ENCODE measurements at regions not wholly inside any gene's neighbourhood (a gene's known extent, or its start where the extent isn't known, plus 50 kb on each side); places are given as distances from the start of the nearest gene placed in this dataset.
A peak's percentile ranks its signal among the peaks of the same experiment; 100 is the strongest.

DNA sequence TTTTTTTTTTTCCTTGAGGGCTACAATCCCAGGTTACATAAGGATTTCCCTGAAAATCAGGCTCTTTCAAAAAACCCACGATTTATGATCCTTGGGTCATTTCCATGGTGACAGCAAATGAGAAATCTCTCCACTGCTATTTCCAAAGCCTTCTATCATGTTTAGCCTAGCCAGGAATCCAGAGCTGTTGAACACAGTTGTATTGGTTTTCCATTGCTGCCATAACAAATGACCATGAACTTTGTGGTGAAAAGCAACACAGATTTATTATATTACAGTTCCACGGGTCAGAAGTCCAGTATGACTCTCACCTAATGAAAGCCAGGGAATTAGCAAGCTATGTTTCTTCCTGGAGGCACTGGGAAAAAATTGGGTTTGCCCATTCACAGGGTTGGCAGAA, 106.6 kb downstream of the MAF start:
- no peak for DNase-seq

DNA sequence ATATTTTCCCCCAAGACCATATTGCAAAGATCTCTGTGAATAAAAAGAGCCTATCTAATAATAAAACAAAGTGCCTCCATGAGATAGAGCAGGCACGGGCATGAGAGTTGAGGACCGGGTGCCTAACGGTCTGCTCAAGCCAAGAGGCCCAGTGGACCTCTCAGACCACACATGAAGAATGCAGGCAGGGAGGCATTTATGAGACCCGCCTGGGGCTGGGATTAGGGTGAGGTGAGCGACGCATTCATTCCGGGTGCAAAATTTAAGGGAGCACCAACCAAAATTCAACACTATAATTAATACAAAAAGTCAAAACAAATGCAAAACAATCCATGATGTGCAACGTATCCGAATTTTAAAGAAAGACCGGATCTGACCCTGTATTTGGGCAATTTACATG, 108.5 kb downstream of the MAF start:
- DNase-seq, result no peak

DNA sequence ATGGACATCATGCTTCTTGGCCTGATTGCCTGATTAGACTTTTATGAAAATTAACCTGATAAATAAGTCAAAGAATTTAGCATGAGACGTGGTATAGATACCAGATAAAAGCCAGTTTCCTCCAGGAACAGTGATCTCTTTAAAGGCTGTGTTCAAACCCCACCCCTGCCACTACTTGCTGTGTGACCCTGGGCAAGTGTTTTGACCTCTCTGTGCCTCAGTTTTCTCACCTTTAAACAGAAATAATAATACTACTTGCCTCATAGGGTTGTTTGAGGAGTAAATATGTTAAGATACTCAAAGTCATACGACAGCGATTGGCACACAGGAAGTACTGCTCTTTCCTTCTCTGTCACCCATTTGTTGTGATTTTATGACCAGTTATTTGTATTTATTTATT, 115.5 kb downstream of the MAF start:
- no peak for DNase-seq

DNA sequence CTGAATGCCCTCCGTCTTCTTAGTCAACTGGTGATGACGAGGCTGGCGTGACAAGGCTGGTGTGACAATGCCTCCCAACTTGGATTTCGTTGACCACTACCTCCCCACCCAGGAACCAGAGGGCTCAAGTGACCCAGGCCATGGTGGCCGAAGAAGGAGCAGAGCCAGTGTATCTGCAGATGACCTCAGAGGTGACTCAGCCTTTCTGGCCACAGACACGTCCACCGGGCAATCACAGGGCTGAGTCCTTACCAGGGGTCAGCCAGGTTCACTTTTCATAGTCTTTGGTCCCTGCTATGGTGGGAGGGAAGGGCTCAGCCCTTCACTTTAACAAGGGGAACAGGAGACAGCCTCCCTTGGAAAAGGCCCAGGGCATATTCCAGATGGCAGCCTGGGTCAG, 116.3 kb downstream of the MAF start:
- DNase-seq, result no peak

DNA sequence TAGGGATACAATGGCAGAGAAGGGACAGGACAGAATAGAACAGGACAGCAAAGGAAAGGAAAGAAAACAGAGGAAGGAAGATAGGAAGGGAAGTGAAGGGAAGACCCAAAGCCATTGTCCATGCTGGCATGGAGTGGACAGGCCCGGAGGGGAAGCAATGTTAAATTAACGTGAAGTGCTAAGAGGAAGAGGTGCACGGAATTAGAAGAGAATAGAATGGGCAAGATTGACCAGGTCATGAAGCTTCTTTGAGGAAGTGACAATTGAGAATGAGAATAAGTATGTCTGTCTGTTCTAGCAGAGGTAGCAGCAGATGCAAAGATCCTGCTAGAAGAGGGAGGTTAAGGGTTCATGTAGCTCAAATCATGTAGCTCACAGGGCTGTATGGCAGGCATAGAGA, 117.2 kb downstream of the MAF start:
- no peak for DNase-seq

DNA sequence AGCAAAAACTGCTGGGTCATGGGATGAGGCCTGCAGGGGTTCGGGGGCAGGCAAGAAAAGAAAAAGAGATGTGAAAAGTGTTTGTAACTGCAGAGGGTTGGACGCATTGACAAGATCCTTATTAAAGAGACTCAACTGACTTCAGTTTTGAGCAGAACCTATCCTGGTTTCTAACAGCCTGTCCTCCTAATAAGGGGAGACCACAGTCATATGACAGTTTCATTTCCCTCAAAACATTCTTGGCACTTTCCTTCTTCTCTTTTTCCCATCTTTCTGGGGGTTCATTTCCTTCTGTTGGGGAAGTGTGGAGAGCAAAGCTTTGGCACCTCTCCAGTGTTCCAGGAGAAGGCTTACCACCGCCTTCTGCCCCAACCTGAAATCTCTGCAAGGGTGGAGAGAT, 118.5 kb downstream of the MAF start:
- no peak for DNase-seq

DNA sequence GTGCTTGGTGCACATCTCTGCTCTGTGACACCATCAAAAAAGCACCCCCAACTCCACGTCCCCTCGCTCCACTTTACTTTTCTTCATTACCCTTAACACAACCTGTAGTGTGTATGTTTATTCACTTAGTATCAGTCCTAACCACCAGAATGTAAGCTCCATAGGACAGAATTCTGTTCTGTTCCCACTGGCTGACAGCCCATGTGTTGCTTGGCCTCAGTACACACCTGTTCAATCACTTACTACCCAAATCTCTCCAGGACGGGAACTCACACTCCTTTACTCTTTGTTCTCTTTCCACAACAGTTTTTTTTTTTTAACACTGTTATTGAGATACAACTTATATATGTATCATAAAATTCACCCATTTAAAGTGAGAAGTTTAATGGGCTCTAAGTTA, 119.6 kb downstream of the MAF start:
- no peak for DNase-seq

DNA sequence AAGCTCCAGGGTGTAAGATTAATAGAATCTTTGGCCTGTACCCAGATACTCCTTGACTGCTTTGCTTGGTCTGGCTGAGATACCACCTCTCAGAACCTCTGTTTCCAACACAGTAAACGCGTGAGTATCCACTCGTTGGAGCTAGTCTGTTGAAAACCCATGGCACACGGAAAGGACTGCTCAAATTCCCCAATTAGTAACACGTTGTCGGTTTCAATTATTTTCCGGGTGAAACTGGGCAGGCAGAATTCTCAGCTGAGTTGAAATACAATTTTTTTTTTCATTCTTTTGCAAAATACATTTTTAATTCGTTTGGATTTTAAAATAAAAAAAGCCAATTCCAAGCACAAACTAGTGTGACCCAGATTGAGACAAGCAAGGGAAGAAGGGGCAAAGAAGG, 120.5 kb downstream of the MAF start:
- no peak for DNase-seq

DNA sequence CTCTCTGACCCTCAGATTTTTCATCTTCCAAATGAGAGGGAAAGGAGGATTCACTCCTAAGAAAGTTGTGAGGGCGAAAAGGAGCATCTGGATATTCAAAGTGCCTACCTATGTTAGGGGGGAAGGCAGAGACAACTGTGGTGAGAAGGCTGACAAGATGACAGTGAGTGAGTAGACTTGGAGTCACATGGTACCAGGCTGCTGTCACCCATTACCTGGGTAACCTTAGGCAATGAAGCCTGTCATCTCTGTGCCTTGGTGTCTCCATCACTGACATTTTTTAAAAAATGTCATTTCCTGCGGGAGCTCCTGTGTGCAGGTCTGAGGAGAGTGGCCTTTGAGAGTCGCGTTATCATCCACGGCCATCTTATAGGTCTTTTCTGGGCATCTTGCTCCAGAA, 124.0 kb downstream of the MAF start:
- no peak for DNase-seq

DNA sequence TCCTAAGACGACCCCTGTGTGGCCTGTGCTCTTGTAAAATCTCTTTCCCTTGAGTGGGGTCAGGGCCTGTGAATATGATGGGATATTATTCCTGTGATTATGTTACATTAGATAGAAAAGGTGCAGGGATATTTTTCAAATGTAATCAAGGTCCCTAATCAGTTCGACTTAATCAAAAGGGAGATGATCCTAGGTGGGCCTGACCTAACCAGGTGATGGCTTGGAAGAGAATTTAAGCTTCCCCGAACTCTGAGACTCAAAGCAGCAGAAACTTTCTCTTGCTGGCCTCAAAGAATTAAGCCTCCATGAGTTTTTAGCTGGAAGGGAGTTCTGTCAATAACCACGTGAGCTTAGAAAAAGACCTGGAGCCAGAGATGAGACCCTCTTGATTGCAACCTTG, 124.7 kb downstream of the MAF start:
- no peak for DNase-seq

DNA sequence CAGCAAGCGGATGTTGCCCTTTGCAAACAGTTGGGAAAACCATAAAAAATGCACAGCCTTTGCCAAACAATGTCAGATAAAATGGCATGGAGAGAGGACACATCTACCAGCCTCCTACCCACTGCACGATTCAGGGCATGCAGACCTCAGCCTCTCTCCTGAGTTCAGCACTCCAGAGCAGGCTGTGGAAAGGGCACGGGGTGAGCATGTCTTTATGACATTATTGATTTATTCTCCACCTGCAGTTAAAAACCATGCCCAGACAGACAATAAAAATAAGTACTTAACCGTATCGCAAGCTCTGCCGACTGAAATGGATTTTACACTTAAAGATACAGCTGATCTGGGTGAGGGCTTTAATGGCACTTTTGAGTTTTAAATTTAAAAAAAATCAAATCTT, 127.1 kb downstream of the MAF start:
- no peak for DNase-seq

DNA sequence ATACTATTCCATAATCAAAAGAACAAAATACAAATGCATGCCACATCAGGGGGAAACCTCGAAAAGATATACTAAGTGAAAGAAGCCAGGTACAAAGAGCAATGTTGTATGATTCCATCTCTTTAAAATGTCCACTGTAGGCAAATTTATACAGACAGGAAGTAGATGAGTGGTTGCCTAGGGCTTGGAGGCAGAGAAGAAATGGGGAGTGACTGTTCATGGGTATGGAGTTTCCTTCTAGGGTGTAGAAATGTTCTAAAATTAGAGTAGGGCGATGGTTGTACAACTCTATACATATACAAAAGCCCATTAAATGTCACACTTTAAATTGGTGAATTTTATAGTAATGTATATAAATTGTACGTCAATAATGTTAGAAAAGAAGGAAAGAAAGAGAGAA, 128.1 kb downstream of the MAF start:
- no peak for DNase-seq

DNA sequence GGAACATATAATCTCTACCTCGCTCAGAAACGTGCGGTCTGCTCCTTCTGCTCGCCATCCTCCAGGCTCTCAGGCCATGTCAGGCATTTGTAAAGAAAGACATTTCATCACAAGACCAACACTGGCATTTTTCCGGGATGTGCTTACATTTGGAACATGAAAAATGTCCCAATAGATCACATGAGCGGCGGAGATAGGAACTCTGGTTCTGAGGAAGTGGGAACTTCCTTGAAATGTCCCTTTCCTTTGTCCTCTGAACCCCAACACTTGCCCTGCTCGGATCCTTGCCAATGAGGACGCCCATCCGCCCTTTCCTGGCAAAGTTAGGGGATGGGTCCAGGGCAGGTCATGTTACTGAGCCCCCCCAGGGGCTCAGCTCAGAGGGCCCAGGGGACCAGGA, 130.5 kb downstream of the MAF start:
- DNase-seq, result no peak

DNA sequence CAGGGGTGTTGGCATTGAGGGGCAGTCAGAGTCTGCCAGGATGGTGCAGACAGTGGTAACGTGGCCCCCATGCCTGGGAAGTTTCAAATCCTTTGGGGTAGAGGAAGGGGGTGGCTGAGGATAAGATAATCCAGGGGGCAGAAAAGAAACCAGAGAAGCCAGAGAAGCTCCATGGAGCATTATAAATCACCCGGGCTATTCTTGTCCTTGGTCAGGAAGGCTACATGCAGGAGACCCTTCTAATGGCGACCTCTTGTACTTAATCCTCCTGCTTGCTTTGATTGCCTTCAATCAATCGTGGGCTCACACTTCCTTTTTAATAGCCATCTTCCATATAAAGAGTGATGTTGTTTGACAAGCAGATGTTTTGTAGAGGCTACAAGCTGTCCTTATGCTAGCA, 131.9 kb downstream of the MAF start:
- DNase-seq, result no peak

DNA sequence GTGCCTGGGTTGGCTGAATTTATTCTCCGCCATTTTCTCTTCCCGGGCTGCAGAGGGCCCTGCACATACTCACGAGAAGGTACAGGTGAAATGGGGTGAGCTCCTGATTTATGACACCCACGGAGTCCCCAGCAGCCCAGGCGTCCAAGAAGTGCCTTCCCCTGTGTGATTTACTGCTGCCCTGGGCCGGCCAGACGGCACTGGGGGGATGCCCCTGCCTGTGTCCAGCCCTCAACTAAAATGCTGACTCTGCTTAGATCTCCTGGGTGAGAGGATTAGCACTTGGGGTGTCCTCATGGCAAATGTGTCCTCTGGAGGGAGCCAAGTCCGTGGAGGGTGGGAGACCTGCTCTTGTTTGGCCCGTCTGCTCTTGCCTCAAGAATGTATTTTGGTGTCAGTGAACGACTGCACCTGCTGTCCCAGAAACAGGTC, 132.4 kb downstream of the MAF start:
- DNase-seq, result no peak

DNA sequence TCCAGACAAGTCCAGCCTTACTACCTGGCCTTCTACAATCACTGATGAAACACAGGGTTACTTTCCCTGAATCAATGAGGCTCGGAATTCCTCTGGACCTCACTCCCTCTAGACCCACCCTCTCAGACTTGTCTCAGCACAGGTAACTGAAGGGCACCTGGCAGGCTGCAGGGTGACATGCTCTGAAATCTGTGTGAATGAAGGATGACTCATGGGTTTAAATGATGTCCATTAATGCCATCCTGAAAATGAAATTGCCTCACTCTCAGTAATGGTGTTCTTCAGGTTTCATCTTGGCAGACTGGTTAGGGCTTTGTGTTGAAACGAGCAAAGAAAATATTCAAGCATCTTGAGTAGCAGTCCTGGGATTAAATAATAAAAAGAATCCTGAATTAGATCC, 134.4 kb downstream of the MAF start:
- DNase-seq, result no peak

DNA sequence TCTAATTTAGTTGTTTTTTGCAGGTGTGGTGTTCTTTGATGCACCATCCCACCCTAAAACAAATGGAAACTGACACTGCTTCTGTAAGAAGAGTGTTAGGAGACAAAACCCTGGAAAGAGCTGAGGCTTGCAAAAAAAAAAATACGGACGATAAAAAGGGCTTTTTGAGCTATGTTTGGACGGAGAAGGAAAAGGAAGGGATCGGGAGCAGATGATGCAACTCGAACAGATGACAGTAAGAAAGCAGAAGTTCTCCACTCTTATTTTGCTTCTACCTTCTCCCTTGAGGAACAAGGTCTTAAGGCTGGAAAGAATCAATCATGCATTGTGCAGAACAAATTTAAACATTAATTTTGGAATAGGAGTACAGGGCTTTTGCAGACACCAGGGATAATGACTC, 136.7 kb downstream of the MAF start:
- no peak for DNase-seq

DNA sequence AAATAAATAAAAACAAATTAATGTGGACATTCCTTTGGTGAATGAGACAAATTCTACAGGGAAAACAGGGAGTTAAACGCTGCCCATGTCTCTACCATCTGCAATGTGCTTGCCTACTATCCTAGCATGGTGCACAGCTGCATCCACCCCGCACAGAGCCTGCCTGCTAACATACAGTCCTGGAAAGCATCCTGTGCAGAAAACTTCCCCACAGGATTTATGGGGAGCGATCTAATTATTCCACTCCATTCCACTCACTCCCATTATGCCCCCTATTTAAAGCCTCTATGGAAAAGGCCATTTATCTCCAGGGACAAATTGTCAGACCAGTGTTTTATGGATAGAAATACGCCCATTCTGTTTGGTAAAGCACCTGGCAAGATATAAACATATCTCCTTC, 144.5 kb downstream of the MAF start:
- DNase-seq, result no peak

DNA sequence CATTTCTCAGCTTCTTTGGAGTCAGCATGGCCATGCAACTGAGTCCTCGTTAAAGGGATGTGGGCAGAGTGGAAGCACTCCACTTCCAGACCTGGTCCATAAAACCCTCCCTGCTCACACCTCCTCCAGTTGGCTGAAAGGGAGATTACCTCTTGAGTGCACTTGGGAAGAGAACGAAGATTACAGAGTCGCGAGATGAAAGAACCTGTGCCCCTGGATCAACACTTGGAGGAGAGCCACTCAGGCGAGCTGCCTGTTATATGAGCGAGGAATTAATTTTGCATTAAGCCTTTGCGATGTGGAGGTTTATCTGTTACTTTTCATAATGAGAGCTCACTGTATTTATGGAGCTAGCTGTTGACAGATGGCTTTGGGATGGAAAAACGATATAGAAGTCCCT, 147.9 kb downstream of the MAF start:
- DNase-seq, result peak; percentile 52

DNA sequence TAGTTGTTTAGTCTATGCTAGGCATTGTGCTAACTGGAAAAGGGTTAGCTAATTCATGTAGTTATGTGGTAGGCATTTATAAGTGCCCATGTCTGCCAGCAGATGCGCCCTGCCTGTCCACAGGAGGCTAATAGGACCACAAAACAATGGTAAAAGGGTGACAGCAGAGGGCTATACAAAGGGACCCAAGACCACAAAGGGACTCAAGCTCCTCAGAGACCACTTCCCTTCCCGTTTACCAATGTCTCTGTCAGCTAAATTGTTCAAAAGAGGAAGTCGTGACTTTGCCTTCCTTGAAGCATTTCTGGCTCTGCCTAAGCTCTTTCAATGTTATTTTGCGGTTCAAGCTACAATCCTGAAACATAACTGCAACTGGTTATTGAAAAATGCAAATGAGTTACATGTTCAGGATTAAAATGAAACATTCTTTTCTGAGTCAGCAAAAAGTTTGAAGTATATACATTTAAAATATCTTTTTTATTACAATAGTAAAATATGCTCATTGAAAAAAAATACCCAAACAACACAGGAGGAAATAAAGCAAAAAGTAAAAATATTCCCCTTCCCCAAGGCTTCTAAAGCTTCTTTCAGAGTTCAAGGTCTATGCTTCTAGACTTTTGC, 149.2 kb downstream of the MAF start:
- no peak for DNase-seq

DNA sequence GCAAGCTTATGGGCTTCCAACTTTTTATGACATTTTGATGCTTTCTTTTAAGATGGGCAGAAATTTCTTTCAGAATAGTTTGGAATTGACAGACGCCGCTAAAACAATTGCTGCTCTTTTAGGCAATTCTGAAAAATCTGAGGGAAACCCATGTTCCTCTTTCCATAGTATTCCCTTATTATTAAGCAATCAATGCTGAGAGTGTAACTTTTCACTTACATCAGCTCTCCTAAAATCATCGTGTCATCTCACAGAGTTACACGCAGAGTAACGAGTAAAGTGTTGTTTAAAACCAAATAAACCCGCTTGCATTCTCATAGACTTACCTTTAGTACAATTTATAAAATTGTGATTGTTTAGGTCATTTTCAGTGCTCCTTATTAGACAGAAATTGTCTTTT, 150.6 kb downstream of the MAF start:
- no peak for DNase-seq

DNA sequence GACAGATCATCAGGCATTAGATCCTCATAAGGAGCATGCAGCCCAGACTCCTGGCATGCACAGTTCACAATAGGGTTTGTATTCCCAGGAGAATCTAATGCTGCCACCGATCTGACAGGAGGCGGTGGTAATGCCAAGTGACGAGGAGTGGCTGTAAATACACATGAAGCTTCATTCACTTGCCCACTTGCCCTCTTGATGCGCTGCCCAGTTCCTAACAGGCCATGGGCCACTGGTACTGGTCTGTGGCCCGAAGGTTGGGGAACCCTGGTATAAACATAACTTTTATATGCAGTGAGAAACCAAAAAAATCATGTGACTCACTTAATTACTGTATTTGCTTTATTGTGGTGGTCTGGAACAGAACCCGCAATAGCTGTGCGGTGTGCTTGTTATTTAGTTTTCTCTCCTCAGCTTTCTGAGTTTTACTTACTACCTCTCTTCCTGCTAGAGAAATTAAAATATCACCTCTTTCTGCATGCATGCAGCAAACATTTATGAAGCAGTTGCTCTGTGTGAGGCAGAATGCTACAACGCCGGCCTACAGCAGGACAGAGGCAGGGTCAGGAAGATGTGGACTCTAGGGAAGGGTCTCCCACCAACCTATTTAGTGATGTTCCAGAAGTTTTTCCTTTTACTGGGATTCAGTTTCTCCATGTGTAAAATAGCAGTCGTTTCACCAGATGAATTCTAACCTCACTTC, 151.3 kb downstream of the MAF start:
- DNase-seq, result peak; percentile 6

DNA sequence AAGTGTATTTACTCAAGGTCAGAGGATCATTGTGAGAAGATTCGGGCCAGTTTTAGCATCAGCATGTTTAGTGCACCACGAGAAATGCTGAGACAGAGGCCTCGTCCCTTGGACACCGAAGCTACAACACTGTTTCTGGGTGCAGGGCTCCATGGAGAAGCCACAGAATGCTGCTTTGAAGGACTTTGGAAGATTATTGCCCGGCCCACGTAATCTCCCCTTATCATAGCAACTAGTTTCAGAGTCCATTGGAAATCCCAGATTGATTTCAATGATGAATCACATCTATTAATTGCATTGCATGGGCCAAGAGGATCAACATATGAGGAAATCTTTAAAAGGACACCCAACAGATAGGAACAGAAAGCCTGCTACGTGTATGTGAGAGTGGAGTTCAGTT, 156.0 kb downstream of the MAF start:
- DNase-seq, result no peak

DNA sequence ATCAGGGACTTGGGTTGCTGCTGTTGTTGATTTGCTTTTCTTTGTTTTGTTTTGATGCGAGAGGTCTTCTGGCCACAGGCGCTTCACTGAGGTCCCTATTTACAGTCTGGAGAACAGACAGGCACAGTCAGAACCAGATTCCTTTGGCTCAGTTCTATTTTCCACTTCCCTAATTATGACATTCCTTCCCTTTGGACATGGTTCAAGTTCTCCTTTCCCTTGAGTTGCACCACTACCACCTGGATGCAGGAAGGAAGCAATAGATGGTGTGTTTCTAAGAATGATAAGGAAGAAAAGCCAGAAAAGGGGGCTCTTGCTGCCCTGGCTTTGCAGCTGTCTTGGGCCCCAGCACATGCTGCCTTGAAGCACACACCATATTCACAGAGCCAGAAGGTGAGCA, 160.6 kb downstream of the MAF start:
- DNase-seq, result no peak

Measured in NCI-H2171 treated with DMSO at 0.1 percent for 48 hours (cell line).